ENCODE measurements at regions not wholly inside any gene's neighbourhood (a gene's known extent, or its start where the extent isn't known, plus 50 kb on each side); places are given as distances from the start of the nearest gene placed in this dataset.

GRCh38 chr2:8548065-8548618 lies 133.7 kb upstream of the ID2 start:
- DNase-seq (ENCODE audit: low spot score) (no peak), ATAC-seq (ENCODE audit: insufficient number of reproducible peaks, low FRiP score, low read depth) (no peak)
- Histone ChIP-seq H3K4me1 (ENCODE audit: control insufficient read depth in 1 of 2, low read depth in 2 of 2) (peaks cover 9 to 10% of the 10 kb centered on the region in 2 donors), H3K4me3 (no peak overlapping the region), H3K36me3 (no peaks in the 10 kb centered on the region), H3K27ac (no peak overlapping the region), H3K27me3 (replicated peaks; ENCODE audit: insufficient read depth) (no peaks in the 10 kb centered on the region), H3K9me3 (no peaks in the 10 kb centered on the region)
- TF ChIP-seq, protein P1, sequence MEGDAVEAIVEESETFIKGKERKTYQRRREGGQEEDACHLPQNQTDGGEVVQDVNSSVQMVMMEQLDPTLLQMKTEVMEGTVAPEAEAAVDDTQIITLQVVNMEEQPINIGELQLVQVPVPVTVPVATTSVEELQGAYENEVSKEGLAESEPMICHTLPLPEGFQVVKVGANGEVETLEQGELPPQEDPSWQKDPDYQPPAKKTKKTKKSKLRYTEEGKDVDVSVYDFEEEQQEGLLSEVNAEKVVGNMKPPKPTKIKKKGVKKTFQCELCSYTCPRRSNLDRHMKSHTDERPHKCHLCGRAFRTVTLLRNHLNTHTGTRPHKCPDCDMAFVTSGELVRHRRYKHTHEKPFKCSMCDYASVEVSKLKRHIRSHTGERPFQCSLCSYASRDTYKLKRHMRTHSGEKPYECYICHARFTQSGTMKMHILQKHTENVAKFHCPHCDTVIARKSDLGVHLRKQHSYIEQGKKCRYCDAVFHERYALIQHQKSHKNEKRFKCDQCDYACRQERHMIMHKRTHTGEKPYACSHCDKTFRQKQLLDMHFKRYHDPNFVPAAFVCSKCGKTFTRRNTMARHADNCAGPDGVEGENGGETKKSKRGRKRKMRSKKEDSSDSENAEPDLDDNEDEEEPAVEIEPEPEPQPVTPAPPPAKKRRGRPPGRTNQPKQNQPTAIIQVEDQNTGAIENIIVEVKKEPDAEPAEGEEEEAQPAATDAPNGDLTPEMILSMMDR (IDR thresholded peaks at IDR 0.05): no peak

GRCh38 chr2:8548619-8549150 lies 133.2 kb upstream of the ID2 start:
- ATAC-seq (ENCODE audit: insufficient number of reproducible peaks, low FRiP score, low read depth) (no peak), DNase-seq (ENCODE audit: low spot score) (no peak)
- TF ChIP-seq, protein P1 (IDR thresholded peaks at IDR 0.05): no peak
- Histone ChIP-seq H3K4me3 (no peak overlapping the region), H3K27me3 (replicated peaks; ENCODE audit: insufficient read depth) (no peaks in the 10 kb centered on the region), H3K9me3 (no peaks in the 10 kb centered on the region), H3K4me1 (ENCODE audit: control insufficient read depth in 1 of 2, low read depth in 2 of 2) (peaks cover 5 to 9% of the 10 kb centered on the region in 2 donors), H3K36me3 (no peaks in the 10 kb centered on the region), H3K27ac (no peak overlapping the region)

GRCh38 chr2:8549273-8549922 lies 132.5 kb upstream of the ID2 start:
- TF ChIP-seq, protein P1 (IDR thresholded peaks at IDR 0.05): no peak
- Histone ChIP-seq H3K9me3 (no peaks in the 10 kb centered on the region), H3K4me3 (no peak overlapping the region), H3K27ac (no peak overlapping the region), H3K4me1 (ENCODE audit: control insufficient read depth in 1 of 2, low read depth in 2 of 2) (peaks cover 0 to 3% of the 10 kb centered on the region in 2 donors), H3K27me3 (replicated peaks; ENCODE audit: insufficient read depth) (no peaks in the 10 kb centered on the region), H3K36me3 (no peaks in the 10 kb centered on the region)
- ATAC-seq (ENCODE audit: insufficient number of reproducible peaks, low FRiP score, low read depth) (no peak), DNase-seq (ENCODE audit: low spot score) (no peak)

DNA sequence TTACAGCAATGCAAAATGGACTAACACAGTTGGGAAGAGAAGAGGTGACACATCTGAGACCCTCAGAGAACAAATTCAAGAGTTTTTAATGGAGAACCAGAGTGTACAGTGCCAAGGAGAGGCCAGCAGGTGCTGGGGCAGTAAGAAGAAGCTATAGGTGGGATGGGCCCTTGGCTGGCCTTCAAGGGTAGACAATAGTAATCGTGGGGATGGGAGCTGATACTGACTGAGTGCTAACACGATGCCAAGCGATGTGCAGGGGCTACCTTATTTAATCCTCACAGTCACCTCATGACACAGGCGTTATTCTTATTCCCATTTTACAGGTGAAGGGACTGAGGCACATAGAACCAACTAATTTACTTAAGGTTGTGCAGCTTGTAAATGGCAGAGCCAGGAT lies 131.9 kb upstream of the ID2 start:
- DNase-seq (ENCODE audit: low spot score): no peak
- H3K27ac ChIP-seq: no peak overlapping the region

GRCh38 chr2:8550481-8550880 lies 131.4 kb upstream of the ID2 start:
- TF ChIP-seq, protein P1 (IDR thresholded peaks at IDR 0.05): no peak

More for the DNA sequence above, 131.9 kb upstream of the ID2 start:
- no peaks in the 10 kb centered on the region for H3K9me3 ChIP-seq
- ATAC-seq (ENCODE audit: insufficient number of reproducible peaks, low FRiP score, low read depth): no peak
- TF ChIP-seq, protein P1 (IDR thresholded peaks at IDR 0.05): no peak
- H3K36me3 ChIP-seq: no peaks in the 10 kb centered on the region
- peaks cover 0 to 3% of the 10 kb centered on the region in 2 donors for H3K4me1 ChIP-seq (ENCODE audit: control insufficient read depth in 1 of 2, low read depth in 2 of 2)
- no peaks in the 10 kb centered on the region for H3K27me3 ChIP-seq (replicated peaks; ENCODE audit: insufficient read depth)
- no peak overlapping the region for H3K4me3 ChIP-seq

More at GRCh38 chr2:8550481-8550880, 131.4 kb upstream of the ID2 start:
- H3K27ac ChIP-seq: no peak overlapping the region
- no peaks in the 10 kb centered on the region for H3K9me3 ChIP-seq
- H3K4me1 ChIP-seq (ENCODE audit: control insufficient read depth in 1 of 2, low read depth in 2 of 2): peaks cover 0 to 3% of the 10 kb centered on the region in 2 donors
- no peaks in the 10 kb centered on the region for H3K27me3 ChIP-seq (replicated peaks; ENCODE audit: insufficient read depth)
- H3K4me3 ChIP-seq: no peak overlapping the region
- ATAC-seq (ENCODE audit: insufficient number of reproducible peaks, low FRiP score, low read depth) (no peak), DNase-seq (ENCODE audit: low spot score) (no peak)
- no peaks in the 10 kb centered on the region for H3K36me3 ChIP-seq

Data from thoracic aorta (tissue), 2 donors.